ENCODE measurements at regions not wholly inside any gene's neighbourhood (a gene's known extent, or its start where the extent isn't known, plus 50 kb on each side); places are given as distances from the start of the nearest gene placed in this dataset.

GRCh38 chr12:126830778-126831680, 1435.9 kb upstream of the TMEM132C start:
- Histone ChIP-seq H3K9me3 (ENCODE audit: control insufficient read depth, insufficient read depth, low read length) (no peaks in the 10 kb centered on the region), H3K4me1 (ENCODE audit: insufficient read depth, low read length) (no peaks in the 10 kb centered on the region), H3K9ac (ENCODE audit: low read depth, low read length) (no peak overlapping the region), H3K36me3 (ENCODE audit: insufficient read depth, low read length) (no peaks in the 10 kb centered on the region)

DNA sequence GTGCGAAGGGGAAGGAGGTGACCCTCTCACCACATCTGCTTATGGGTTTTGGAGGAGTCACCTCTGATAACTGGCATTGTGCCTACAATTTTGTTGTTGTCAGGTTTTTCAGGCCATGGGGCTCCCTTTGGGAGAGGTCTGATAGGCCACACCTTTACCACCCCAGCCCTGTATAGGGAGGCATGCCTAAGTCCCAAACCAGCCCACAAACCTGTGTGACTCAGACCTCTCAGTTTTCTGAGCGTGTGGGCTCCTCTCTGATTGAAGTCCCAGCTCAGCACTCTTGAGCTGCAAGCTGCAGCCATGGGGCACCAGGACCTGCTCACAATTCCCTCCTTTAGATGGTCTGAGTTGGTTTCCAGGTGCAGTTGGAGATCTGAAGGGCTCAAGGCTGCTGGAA, 1429.3 kb upstream of the TMEM132C start:
- Histone ChIP-seq H3K9ac (ENCODE audit: low read depth, low read length) (no peak overlapping the region), H3K36me3 (ENCODE audit: insufficient read depth, low read length) (no peaks in the 10 kb centered on the region), H3K4me1 (ENCODE audit: insufficient read depth, low read length) (no peaks in the 10 kb centered on the region), H3K9me3 (ENCODE audit: control insufficient read depth, insufficient read depth, low read length) (no peaks in the 10 kb centered on the region)

DNA sequence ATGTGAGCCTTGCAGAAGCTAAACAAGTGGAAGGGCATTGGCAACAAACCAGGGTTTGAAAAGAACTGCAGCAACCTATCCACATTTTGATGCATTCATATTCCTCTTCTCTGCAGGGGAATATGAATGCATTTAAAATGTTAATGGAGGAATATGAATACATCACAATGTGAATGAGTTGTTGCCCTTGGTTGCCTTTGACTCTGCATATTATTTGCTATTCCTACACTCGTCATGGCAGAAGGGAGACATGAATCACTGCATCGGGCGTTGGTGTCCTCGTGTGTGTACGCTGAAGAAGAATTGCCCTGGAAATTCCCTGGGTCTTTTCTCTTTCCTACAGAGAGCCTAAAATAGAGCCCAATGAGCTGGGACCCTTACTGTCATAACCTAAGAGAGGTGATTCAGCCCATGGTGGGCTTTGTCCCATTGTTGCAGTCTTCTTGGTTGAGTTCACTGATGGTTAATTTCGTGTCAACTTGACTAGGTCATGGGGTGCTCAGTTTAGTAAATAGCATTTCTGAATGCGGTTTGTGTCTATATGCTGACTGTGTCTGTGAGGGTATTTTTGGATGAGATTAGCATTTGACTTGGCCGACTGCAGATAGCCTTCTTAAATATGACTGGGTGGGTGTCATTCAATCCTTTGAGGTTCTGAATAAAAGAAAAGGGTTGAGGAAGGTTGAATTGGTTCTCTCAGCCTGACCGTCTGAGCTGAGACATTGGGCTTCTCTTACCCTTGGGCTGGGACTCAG, 1422.9 kb upstream of the TMEM132C start:
- Histone ChIP-seq H3K9me3 (ENCODE audit: control insufficient read depth, insufficient read depth, low read length) (no peaks in the 10 kb centered on the region), H3K36me3 (ENCODE audit: insufficient read depth, low read length) (no peaks in the 10 kb centered on the region), H3K4me1 (ENCODE audit: insufficient read depth, low read length) (no peaks in the 10 kb centered on the region), H3K9ac (ENCODE audit: low read depth, low read length) (no peak overlapping the region)

- no peaks in the 10 kb centered on the region for H3K9me3 ChIP-seq (ENCODE audit: control insufficient read depth, insufficient read depth, low read length)
- no peak overlapping the region for H3K9ac ChIP-seq (ENCODE audit: low read depth, low read length)
Observed at GRCh38 chr12:126847005-126847629, 1419.9 kb upstream of the TMEM132C start.

GRCh38 chr12:126855768-126856167, 1411.2 kb upstream of the TMEM132C start:
- H3K36me3 ChIP-seq (ENCODE audit: insufficient read depth, low read length), result no peaks in the 10 kb centered on the region
- H3K9ac ChIP-seq (ENCODE audit: low read depth, low read length), result no peak overlapping the region
- no peaks in the 10 kb centered on the region for H3K4me1 ChIP-seq (ENCODE audit: insufficient read depth, low read length)
- H3K9me3 ChIP-seq (ENCODE audit: control insufficient read depth, insufficient read depth, low read length), result no peaks in the 10 kb centered on the region

More at GRCh38 chr12:126847005-126847629, 1419.9 kb upstream of the TMEM132C start:
- H3K36me3 ChIP-seq (ENCODE audit: insufficient read depth, low read length), result no peaks in the 10 kb centered on the region
- no peaks in the 10 kb centered on the region for H3K4me1 ChIP-seq (ENCODE audit: insufficient read depth, low read length)

DNA sequence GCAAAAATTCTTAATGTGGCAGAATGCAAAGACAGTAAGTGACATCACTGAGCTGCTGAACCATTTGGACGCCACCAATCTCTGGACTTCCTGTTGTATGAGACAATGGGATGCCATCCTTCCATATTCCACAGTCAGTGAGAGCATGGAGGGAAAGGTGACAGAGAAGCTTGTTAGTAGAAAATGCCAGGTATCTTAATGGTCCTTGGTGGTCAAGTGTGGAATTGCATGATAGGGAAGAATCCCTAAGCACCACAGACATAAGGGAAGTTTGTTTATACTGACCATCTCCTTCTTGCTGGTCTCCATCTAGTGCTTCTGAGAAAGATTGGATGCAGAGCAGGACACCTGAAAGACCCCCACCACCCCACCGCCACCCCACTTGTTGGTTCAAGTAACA, 1410.0 kb upstream of the TMEM132C start:
- H3K9ac ChIP-seq (ENCODE audit: low read depth, low read length), result no peak overlapping the region
- no peaks in the 10 kb centered on the region for H3K9me3 ChIP-seq (ENCODE audit: control insufficient read depth, insufficient read depth, low read length)
- H3K36me3 ChIP-seq (ENCODE audit: insufficient read depth, low read length), result no peaks in the 10 kb centered on the region
- no peaks in the 10 kb centered on the region for H3K4me1 ChIP-seq (ENCODE audit: insufficient read depth, low read length)

DNA sequence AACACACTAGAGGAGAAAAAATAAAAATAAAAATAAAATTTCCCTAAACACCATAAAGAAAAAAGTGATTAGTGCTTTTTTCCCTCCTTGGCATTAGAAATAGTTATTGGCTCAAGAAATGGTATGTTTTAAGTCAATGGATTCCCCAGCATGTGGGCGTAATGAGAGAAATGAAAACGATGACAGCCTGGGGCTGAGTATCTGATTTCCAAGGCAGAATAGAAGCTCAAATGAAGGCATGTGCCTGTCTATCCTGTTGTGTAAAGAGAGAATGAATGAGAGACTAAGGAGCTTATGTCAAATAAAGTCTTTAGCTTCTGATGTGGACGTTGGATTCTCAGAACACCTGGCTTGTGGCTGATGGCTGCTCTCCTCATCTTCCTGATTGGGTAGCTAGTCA, 1408.4 kb upstream of the TMEM132C start:
- no peak overlapping the region for H3K9ac ChIP-seq (ENCODE audit: low read depth, low read length)
- no peaks in the 10 kb centered on the region for H3K36me3 ChIP-seq (ENCODE audit: insufficient read depth, low read length)
- no peaks in the 10 kb centered on the region for H3K9me3 ChIP-seq (ENCODE audit: control insufficient read depth, insufficient read depth, low read length)
- H3K4me1 ChIP-seq (ENCODE audit: insufficient read depth, low read length), result no peaks in the 10 kb centered on the region

- Histone ChIP-seq H3K4me1 (ENCODE audit: insufficient read depth, low read length) (no peaks in the 10 kb centered on the region), H3K9ac (ENCODE audit: low read depth, low read length) (no peak overlapping the region), H3K9me3 (ENCODE audit: control insufficient read depth, insufficient read depth, low read length) (no peaks in the 10 kb centered on the region), H3K36me3 (ENCODE audit: insufficient read depth, low read length) (no peaks in the 10 kb centered on the region)
Observed at GRCh38 chr12:126860210-126860609, 1406.8 kb upstream of the TMEM132C start.

- Histone ChIP-seq H3K4me1 (ENCODE audit: insufficient read depth, low read length) (no peaks in the 10 kb centered on the region), H3K9ac (ENCODE audit: low read depth, low read length) (no peak overlapping the region), H3K36me3 (ENCODE audit: insufficient read depth, low read length) (no peaks in the 10 kb centered on the region), H3K9me3 (ENCODE audit: control insufficient read depth, insufficient read depth, low read length) (no peaks in the 10 kb centered on the region)
Observed at GRCh38 chr12:126862500-126862899, 1404.5 kb upstream of the TMEM132C start.

DNA sequence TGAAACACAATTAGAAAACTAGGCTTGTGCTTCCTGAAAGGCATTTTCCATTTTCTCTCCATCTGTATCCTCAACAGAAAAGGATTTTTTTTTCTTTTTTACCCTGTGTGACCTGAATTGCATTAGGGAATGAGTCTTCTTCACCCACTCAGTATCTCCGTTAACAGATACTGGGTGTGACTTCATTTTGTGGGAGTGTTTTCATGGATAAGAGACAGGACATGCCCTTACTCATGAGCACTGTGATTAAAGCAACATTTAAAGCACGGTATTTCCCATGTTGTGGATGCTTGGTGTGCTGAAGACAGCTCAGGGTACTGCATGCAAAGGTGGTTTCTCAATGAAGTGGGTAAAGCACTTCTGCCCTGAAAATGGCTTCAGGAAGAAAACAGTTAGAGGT, 1397.3 kb upstream of the TMEM132C start:
- no peaks in the 10 kb centered on the region for H3K4me1 ChIP-seq (ENCODE audit: insufficient read depth, low read length)
- no peak overlapping the region for H3K9ac ChIP-seq (ENCODE audit: low read depth, low read length)
- H3K36me3 ChIP-seq (ENCODE audit: insufficient read depth, low read length), result no peaks in the 10 kb centered on the region
- H3K9me3 ChIP-seq (ENCODE audit: control insufficient read depth, insufficient read depth, low read length), result no peaks in the 10 kb centered on the region; the same call in 1 of the 2 replicates

DNA sequence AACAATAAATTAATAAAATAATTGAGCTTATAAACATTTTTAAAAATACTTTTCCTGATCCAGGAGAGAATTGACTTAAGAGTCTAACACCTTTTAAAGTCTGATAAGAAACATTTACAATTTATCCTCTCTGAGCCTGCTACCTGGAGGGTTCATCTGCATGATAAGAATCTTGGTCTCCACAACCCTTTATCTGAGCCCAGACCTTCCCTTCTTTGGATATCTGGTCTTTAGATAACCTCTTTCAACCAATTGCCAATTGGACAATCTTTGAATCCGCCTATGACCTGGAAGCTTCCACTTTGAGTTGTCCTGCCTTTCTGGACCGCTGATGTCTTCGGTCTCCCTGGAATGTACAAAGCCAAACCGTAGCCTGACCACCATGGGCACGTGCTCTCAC, 1393.3 kb upstream of the TMEM132C start:
- H3K9me3 ChIP-seq (ENCODE audit: control insufficient read depth, insufficient read depth, low read length), result no peaks in the 10 kb centered on the region; the same call in 1 of the 2 replicates
- H3K4me1 ChIP-seq (ENCODE audit: insufficient read depth, low read length), result no peaks in the 10 kb centered on the region

DNA sequence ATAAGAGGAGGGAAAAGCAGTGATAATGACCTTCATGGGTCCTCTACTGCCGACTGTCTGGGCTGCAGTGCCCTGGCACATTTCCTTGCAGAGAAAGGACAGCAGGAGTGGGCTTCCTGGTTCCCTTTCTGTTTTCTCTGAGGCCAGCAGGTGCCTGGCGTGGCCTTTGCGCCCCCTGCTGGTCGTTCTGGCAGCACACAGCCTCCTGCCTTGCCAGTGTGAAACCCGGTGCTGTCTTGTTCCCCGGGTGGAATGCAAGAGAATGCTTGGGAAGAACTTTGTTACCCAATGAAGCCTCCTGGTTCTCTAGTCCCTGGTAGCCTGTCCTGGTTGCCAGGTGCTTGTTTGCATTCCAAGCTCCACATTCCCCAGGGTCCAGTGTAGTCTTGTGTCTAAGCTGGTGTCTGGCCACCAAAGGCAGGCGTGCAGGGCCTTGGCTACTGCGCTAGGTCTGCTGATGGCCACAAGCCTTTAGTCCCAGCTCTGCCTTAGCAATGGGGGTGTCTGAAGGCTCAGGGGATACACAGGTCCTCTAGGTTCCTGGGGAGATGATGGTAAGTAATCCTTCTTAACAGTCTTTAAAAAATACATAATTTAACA, 1392.4 kb upstream of the TMEM132C start:
- no peak overlapping the region for H3K9ac ChIP-seq (ENCODE audit: low read depth, low read length)
- H3K9me3 ChIP-seq (ENCODE audit: control insufficient read depth, insufficient read depth, low read length), result no peaks in the 10 kb centered on the region; the same call in 1 of the 2 replicates
- H3K4me1 ChIP-seq (ENCODE audit: insufficient read depth, low read length), result no peaks in the 10 kb centered on the region
- H3K36me3 ChIP-seq (ENCODE audit: insufficient read depth, low read length), result no peaks in the 10 kb centered on the region

More for the DNA sequence above, 1393.3 kb upstream of the TMEM132C start:
- Histone ChIP-seq H3K9ac (ENCODE audit: low read depth, low read length) (no peak overlapping the region), H3K36me3 (ENCODE audit: insufficient read depth, low read length) (no peaks in the 10 kb centered on the region)

DNA sequence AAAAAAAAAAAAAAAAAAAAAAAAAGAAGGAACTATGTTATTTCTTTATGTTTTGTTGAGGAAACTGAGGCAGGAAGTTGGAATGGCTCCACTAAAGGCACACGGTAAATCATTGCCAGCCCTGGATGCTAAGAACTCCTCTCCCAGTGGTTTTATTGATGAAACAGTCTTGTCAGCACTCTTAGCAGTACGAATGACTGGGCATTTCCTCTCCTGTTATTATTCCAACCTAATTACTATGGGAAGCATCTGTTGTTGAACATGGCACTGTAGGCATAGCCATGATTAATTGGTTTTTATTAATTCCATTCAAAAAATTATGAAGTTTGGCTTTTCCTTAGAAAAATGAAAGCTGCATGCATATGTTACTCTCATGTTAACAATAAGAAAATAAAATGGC, 1387.1 kb upstream of the TMEM132C start:
- Histone ChIP-seq H3K4me1 (ENCODE audit: insufficient read depth, low read length) (no peaks in the 10 kb centered on the region), H3K9me3 (ENCODE audit: control insufficient read depth, insufficient read depth, low read length) (no peaks in the 10 kb centered on the region), H3K36me3 (ENCODE audit: insufficient read depth, low read length) (no peaks in the 10 kb centered on the region), H3K9ac (ENCODE audit: low read depth, low read length) (no peak overlapping the region)

GRCh38 chr12:126883697-126884096, 1383.3 kb upstream of the TMEM132C start:
- Histone ChIP-seq H3K9me3 (ENCODE audit: control insufficient read depth, insufficient read depth, low read length) (no peaks in the 10 kb centered on the region), H3K4me1 (ENCODE audit: insufficient read depth, low read length) (no peaks in the 10 kb centered on the region), H3K9ac (ENCODE audit: low read depth, low read length) (no peak overlapping the region), H3K36me3 (ENCODE audit: insufficient read depth, low read length) (no peaks in the 10 kb centered on the region)

Measured in ES-I3 (cell line).